AG09309 (cell line): ENCODE measurements at regions not wholly inside any gene's neighbourhood (a gene's known extent, or its start where the extent isn't known, plus 50 kb on each side); places are given as distances from the start of the nearest gene placed in this dataset.

ENCODE experiments used
- DNase-seq: peaks from one replicate; pipeline ENCODE4 v3.0.0-alpha.2; 2010; ENCODE audit warnings: low read depth
- H3K4me3 ChIP-seq: 2 replicates; pipeline ENCODE4 v1.5.1; 2011; ENCODE audit warnings: mild to moderate bottlenecking, low read depth, low read length, moderate library complexity; ENCODE audit not compliant: control insufficient read depth
- TF ChIP-seq, protein P1 (sequence below): IDR thresholded peaks from 2 replicates; pipeline ENCODE4 v1.5.1; 2011; ENCODE audit warnings: mild to moderate bottlenecking, low read depth, low read length, inconsistent platforms; ENCODE audit not compliant: insufficient read depth, control insufficient read depth; ENCODE audit errors: missing control alignments

DNA sequence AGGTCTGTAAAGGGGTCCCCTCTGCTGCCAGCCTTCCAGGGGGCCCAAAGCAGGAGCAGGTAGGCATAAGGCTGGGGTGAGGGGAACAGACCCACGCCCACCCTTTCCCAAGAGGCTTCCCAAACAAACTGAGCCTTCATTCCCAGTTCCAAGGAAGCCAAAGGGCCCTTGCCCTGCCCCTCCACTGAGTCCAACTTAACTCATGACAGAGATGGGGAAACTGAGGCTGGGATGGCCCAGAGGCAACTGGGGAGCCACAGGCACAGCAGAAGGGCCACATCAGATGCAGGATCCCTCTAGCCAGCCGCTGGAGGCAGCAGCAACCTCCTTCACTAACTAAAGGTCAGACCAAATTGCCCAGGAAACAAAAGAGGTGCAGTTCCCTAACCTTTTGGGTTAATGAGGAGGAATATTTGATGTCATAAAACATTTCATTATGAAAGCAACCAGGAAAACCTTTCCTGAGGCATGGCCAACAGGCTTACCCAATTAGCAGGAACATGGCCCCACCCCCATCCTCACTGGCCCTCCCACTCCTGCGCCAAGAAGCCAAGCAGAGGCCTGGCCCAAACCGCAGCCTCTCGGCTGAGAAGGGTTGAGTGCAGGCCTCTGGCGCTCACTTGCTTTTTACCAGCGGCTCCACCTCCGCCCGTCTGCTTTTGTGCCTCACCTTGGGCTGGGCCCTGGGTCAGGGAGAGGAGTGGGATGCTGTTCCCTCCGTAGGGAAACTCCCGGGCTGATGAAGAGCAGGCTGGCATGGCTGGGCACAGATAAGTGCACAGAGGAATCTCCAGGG is 293.5 kb upstream of the RTL1 start:
- no peak for DNase-seq
- H3K4me3 ChIP-seq: no peak overlapping the region
- TF ChIP-seq, protein P1, sequence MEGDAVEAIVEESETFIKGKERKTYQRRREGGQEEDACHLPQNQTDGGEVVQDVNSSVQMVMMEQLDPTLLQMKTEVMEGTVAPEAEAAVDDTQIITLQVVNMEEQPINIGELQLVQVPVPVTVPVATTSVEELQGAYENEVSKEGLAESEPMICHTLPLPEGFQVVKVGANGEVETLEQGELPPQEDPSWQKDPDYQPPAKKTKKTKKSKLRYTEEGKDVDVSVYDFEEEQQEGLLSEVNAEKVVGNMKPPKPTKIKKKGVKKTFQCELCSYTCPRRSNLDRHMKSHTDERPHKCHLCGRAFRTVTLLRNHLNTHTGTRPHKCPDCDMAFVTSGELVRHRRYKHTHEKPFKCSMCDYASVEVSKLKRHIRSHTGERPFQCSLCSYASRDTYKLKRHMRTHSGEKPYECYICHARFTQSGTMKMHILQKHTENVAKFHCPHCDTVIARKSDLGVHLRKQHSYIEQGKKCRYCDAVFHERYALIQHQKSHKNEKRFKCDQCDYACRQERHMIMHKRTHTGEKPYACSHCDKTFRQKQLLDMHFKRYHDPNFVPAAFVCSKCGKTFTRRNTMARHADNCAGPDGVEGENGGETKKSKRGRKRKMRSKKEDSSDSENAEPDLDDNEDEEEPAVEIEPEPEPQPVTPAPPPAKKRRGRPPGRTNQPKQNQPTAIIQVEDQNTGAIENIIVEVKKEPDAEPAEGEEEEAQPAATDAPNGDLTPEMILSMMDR: no peak

DNA sequence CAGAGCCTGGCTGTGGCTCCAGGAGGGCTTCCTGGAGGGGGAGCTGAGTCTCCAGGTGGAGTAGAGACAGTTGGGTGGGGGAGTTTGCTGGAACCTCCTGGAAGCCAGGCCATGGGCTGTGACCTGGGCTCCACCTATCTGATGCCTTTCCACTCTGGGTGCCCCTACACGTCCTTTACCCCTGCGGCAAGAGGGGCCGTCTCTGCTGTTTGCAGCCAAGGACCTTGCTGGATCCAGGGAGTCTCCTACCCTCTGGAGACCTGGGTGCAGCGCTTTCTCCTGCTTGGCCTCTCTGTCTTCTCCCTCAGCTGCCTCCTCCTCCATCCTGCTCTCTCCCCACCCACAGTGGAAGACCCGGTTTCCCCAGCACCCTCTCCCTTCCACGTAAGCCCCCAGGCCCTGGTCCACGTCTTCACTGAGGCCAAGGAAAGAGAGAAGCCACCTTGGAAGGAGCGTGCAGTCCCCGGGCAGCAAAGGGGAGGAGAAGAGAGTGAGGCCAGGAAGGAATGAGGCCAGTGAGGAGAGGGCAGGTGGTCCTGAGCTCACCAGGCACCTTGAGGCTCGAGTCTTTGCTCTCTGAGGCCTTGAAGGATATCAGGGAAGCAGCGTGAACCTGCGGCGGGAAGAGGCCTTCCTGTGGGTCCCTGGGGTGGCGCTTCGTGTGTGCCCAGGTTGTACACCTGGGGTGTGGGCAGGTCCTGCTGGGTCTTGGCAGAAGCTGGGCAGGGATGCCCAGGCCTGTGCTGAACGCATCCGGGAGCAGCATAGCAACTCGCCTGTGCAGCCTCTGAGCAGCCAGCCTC is 294.3 kb upstream of the RTL1 start:
- H3K4me3 ChIP-seq: no peak overlapping the region
- no peak for DNase-seq
- TF ChIP-seq, protein P1: no peak

DNA sequence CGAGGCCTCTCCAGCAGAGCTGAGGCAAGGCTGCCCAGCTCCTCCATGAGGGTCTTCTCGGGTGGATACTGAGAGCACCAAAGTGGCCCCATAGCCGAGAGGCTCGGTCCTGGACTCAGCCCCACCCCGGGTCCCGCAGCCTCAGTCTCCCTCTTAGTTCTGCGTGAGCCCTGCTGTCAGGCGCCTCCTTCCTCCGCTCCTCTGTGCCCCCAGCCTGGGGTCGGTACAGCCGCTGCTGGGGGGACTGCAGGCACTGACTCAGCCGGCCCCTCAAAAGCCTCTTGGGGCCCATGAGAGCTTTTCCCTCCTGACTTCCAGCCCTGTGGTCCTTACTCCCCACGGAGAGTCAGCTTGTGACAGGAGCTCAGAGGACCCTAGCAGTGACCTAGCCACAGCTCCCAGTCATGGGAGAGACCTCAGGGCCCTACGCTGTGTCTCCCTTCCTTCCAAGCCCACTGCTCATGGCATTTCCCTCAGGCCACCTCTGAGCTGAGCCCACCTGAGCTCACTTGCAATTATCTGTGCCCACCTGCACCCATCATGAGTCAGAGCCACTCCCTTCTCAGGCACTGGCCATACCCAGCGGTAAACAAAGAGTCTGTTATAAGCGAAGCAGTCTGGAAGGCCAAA is 295.0 kb upstream of the RTL1 start:
- TF ChIP-seq, protein P1: no peak
- DNase-seq: no peak
- no peak overlapping the region for H3K4me3 ChIP-seq

DNA sequence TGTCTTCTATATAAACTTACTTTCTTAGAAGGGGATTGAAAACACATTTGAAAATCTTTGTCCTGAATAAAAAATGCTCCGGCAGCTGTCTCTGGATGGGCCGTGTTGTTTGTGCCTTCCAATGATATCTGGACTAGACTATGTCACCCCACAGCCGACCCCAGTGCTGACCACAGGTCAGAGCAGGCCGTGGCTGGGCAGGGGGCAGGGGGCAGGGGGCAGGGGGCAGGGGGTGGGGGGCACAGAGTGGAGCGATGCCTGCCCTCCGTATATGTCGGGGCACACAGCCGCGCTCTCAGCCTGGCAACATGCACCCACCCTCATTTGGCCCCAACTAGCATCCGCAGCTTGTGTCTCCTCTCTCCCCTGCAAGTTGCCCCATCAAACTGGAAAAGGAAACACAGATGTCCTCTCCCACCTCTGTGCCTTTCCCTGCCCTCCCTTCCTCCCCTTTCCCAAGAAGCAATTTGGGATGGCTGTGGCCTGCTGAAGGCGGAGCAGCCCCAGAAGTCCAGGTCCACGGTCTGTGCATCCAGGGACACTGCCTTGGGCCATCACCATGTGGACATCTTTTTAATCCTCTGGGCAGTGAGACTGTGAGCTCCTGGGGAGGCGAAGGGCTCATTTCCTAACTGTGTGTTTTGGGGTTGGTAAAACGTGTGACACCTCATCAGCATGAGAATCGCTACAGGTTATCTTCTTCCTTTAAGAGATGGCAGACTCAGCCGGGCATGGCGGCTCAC is 295.7 kb upstream of the RTL1 start:
- TF ChIP-seq, protein P1: no peak
- H3K4me3 ChIP-seq: no peak overlapping the region
- DNase-seq: no peak

DNA sequence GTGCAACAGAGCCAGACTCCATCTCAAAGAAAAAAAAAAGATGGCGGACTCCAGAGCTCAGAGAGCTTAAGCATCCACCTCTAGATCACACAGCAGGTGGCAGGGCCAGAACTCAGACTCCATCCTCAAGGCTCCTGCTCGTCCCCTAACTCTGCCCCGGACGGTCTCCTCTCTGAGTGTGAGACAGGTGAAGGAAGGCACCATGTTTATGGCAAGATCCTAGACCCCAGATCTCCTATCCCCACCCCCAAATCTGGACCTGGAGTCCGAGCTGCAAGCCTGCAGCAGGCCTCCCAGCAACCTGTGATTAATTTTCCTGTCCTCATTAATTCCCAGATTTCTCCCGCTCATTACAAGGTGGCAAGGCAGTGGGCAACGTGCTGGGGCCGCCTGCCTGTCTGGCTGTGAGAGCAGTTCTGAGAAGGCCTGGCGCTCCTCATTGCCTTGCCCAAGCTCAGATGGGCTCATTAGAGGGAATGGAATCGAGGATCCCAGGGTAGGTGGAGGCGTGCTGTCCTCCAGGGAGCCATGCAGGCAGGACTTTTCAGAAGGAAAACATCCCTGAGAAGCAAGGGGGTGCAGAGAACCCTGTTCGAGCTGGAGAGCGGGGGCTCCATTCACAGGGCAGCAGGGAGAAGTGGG is 296.6 kb upstream of the RTL1 start:
- TF ChIP-seq, protein P1: no peak
- no peak for DNase-seq
- no peak overlapping the region for H3K4me3 ChIP-seq
